HG03064 (cell line): ENCODE measurements at regions not wholly inside any gene's neighbourhood (a gene's known extent, or its start where the extent isn't known, plus 50 kb on each side); places are given as distances from the start of the nearest gene placed in this dataset.
"Not testable (repeated sequence)": the region's sequence is repeated elsewhere in the genome, so short reads cannot be mapped to it uniquely, and the experiment has no call there.

Source experiments
- ATAC-seq: cut with Tn5 transposase; IDR thresholded peaks from one replicate; pipeline ENCODE4 v1.9.1; 2021; ENCODE audit warnings: low read depth; ENCODE audit not compliant: unreplicated experiment

DNA sequence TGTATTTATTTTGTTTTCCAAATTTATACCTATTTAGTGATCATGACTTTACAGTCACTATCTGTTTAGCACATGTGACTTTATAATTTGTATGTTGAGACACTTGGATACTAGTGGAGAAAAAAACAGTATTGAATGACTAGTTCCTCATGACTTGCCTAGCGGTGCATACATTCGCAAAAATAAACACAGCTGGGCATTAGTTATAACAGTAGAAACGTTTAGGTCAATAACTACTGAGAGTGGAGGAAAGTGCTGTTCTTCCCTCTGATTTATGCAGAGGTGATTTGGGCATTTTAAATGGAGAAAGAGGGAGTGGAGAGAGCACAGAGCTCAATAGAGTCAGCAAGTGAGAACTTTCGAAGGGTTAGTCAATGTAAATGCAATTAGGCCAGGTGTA is 1679.0 kb upstream of the B3GALT2 start:
- ATAC-seq = no peak

GRCh38 chr1:194862129-194862528 is 1675.7 kb upstream of the B3GALT2 start:
- ATAC-seq = no peak

DNA sequence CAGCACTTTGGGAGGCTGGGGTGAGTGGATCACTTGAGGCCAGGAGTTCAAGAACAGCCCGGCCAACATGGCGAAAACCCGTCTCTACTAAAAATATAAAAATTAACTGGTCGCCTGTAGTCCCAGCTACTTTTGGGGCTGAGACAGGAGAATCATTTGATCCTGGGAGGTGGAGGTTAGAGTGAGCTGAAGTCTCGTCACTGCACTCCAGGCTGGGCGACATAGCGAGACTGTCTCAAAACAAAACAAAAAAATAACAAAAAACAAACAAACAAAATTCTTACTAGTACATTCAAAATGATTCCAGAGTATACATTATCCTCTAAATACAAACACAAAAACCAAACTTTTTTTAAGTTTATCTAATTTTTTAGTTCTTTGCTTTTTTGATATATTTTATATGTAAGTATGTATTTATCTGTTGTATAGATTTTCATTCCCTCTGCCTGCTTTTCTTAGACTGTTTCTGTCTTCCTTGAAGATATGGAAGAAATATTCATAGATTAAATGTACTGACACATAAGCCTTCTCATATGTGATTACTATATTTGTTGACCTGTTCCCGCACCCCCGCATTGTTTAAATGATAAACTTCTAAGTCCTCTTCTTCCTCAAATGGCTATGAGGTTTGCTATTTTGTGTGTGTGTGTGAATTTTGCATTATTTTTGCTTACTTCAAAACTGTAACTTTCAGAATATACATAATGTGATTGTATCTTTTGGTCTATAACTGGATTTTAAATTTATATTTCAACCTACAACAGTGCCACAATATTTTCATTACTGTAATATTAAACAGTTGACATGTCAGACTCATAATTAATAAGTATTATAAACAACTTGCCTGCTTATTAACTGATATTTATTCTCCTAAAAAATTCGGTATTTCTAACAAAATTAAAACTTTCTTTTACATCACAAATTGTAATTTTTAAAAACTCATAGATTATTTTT is 1674.1 kb upstream of the B3GALT2 start:
- ATAC-seq = no peak

DNA sequence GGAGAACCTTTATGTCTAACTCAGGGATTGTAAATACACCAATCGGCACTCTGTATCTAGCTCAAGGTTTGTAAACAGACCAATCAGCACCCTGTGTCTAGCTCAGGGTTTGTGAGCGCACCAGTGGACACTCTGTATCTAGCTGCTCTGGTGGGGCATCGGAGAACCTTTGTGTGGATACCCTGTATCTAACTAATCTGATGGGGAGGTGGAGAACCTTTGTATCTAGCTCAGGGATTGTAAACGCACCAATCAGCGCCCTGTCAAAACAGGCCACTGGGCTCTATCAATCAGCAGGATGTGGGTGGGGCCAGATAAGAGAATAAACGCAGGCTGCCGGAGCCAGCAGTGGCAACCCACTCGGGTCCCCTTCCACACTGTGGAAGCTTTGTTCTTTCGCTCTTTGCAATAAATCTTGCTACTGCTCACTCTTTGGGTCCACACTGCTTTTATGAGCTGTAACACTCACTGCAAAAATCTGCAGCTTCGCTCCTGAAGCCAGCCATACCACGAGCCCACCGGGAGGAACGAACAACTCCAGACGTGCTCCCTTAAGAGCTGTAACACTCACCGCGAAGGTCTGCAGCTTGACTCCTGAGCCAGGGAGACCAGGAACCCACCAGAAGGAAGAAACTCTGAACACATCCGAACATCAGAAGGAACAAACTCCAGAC is 1673.2 kb upstream of the B3GALT2 start:
- not testable (repeated sequence) for ATAC-seq

- ATAC-seq = not testable (repeated sequence)
Observed at GRCh38 chr1:194858811-194859480, 1672.5 kb upstream of the B3GALT2 start.

GRCh38 chr1:194857413-194857812 is 1671.0 kb upstream of the B3GALT2 start:
- ATAC-seq = no peak

GRCh38 chr1:194848846-194849245 is 1662.4 kb upstream of the B3GALT2 start:
- no peak for ATAC-seq

- peak; percentile 84 for ATAC-seq
Observed at GRCh38 chr1:194846488-194846887, 1660.1 kb upstream of the B3GALT2 start.

DNA sequence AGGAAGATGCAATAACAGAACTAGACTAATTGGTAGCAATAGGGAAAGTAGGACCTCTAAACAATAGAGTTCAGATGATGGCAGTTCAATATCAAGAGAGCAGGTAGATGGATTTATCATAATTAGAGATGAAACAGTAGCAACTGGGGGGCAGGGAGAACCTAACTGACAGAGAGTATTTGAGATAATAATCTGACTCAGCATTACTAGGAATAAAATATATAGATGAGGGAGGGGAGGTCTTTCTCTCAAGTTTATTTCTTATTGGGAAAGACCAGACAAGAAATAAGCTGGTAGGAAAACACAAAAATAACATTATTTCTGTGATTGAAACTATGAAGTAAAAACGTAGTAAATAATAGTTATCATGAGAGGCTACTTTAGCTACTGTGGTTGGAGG is 1656.7 kb upstream of the B3GALT2 start:
- ATAC-seq = no peak

- no peak for ATAC-seq
Observed at GRCh38 chr1:194833111-194833510, 1646.7 kb upstream of the B3GALT2 start.

- ATAC-seq = not testable (repeated sequence)
Observed at GRCh38 chr1:194831595-194831994, 1645.2 kb upstream of the B3GALT2 start.

- ATAC-seq = peak; percentile 98
Observed at GRCh38 chr1:194830387-194830786, 1644.0 kb upstream of the B3GALT2 start.

DNA sequence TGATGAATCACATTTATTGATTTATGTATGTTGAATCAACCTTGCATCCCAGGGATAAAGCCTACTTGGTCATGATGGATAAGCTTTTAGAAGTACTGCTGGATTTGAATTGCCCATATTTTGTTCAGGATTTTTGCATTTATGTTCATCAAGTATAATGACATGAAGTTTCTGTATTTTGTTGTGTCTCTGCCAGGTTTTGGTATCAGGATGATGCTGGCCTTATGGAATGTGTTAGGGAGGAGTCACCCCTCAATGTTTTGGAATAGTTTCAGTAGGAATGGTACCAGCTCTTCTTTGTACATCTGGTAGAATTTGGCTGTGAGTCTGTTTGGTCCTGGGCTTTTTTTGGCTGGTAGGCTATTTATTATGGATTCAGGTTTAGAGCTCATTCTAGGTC is 1643.1 kb upstream of the B3GALT2 start:
- ATAC-seq = no peak

- no peak for ATAC-seq
Observed at GRCh38 chr1:194825382-194825781, 1639.0 kb upstream of the B3GALT2 start.

- ATAC-seq = no peak
Observed at GRCh38 chr1:194821091-194821490, 1634.7 kb upstream of the B3GALT2 start.

DNA sequence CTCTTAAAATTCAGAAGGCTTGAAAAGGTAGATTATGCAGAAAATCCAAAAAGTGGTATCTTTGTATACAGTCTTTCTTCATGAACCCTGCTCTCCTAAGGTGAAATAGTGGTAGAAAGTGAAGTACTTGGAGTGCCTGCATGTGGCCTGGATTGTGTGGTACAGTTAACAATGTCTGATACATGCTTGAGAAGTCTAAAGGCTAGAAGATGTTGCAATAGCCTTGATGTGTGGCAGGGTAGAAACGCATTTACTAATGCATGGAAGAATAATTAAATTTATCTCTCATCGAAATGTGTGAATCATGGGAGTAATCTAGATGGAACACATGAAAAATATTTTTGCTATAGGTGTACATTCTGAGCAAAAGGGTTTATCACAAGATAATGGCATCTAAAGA is 1632.3 kb upstream of the B3GALT2 start:
- ATAC-seq = no peak

GRCh38 chr1:194816859-194817258 is 1630.4 kb upstream of the B3GALT2 start:
- no peak for ATAC-seq

DNA sequence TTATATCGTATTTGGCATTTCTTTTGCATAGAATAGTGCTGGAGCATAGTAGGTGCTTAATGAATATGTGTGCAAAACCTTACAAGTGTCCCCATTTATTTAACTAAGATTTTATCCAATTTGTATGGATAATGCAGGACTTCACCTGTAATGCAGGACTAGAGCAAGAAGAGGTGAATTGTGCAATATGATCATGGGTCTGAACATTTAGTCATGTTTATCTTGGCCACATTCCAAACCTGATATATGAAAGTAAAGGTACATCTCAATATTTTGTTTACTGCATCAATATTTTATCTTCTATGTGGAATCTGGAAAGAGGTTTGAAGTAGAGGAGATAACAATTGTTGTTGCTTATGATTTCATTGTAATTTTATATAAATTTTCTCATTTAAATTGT is 1626.7 kb upstream of the B3GALT2 start:
- no peak for ATAC-seq

DNA sequence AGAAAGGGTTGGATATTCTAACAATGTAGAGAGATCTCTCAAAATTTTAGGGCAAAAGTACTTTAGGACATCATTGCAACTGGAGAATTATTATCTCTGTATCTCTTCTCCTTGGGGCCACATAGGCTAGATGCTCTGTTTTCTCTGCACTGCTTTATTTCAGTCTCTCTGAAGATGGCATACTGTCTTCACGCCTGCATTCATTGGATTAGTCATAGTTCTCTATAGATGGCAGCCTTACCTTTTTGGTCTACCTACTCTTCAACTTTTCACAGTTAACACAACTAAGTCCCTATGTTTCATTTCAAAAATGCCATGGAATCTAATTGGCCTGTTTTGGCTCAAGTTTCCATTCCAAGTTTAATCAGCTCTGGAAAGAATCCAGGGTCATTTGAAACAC is 1623.3 kb upstream of the B3GALT2 start:
- ATAC-seq = no peak

DNA sequence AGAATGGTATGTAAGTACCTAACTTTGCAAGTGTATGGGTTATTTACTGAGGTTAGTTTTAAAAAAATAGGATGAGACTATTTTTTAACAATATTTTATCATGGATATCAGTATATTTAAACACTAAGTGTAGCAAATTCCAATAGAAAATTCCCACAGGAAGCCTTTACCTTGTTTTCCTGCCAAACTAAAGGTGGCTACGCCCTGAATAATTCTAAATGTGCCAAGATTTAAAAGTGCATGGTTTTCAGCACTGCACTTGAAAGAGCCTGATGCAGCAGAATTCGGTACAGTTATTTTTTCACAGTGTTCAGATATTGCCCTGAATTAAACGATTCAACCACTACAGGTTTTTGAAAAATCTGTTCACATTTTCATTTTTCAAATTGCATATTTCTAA is 1622.8 kb upstream of the B3GALT2 start:
- no peak for ATAC-seq

- ATAC-seq = no peak
Observed at GRCh38 chr1:194807530-194808220, 1621.3 kb upstream of the B3GALT2 start.
